ENCODE measurements at regions not wholly inside any gene's neighbourhood (a gene's known extent, or its start where the extent isn't known, plus 50 kb on each side); places are given as distances from the start of the nearest gene placed in this dataset.

GRCh38 chr3:67215690-67216089, 217.6 kb downstream of the KBTBD8 start (continued):
- TF ChIP-seq ZNF644 (tag; IDR thresholded peaks at IDR 0.05; ENCODE audit: low read depth), result no peak

- Histone ChIP-seq H3K9me3 (replicated peaks; ENCODE audit: control insufficient read depth, insufficient read depth, low read depth, low read length) (no peaks in the 10 kb centered on the region), H4K20me1 (replicated peaks; ENCODE audit: control insufficient read depth, insufficient read depth, low read length) (no peaks in the 10 kb centered on the region), H3K4me1 (replicated peaks in 1 of 2; ENCODE audit: control insufficient read depth in 2 of 2, insufficient read depth in 2 of 2, low read length in 2 of 2) (no peaks in the 10 kb centered on the region), H3K9ac (ENCODE audit: insufficient read depth in 1 of 2, low read depth in 2 of 2, low read length in 2 of 2) (no peak overlapping the region), H3K27me3 (ENCODE audit: control insufficient read depth in 2 of 2, insufficient read depth in 2 of 2, low read length in 2 of 2) (no peaks in the 10 kb centered on the region), H3K27ac (ENCODE audit: extremely low read depth, low read depth, low read length) (no peak overlapping the region), H3K9me1 (ENCODE audit: control insufficient read depth, insufficient read depth, low read length) (no peaks in the 10 kb centered on the region), H3K4me2 (ENCODE audit: insufficient read depth, low read length) (no peak overlapping the region), H3K4me3 (no peak overlapping the region), H2AFZ (ENCODE audit: low read depth, low read length) (no peak overlapping the region), H3K36me3 (ENCODE audit: control insufficient read depth, insufficient read depth, low read length) (no peaks in the 10 kb centered on the region), H3K79me2 (ENCODE audit: control insufficient read depth, insufficient read depth, low read length) (no peaks in the 10 kb centered on the region)
- no peak for FAIRE-seq
- BruUV-seq (replicated peaks), result no TSS peak
- ChIA-PET CTCF (ENCODE audit: low intra/inter-chr PET ratio) (no interaction called here), POLR2A (no interaction called here)
- 0% methylated on average over 1 of the region's 1 CpG for WGBS (ENCODE audit: insufficient coverage, low coverage, missing lambda C conversion rate)
- intact Hi-C loops (cut with micrococcal nuclease) (no loop called here), in situ Hi-C loops (cut with MboI) (no loop called here)
- no peak for ATAC-seq
- DNase-seq (ENCODE audit: extremely low read depth in 1 of 4, low spot score in 3 of 4), result no peak
- TF ChIP-seq NFRKB (IDR thresholded peaks at IDR 0.05; ENCODE audit: low read depth), result no peak
- no peak for TF ChIP-seq SMARCB1 (IDR thresholded peaks at IDR 0.05; ENCODE audit: insufficient read length, low read depth)
- TF ChIP-seq MYC (IDR thresholded peaks at IDR 0.05; ENCODE audit: low read depth, low read length), result no peak
- no peak for TF ChIP-seq MYC (CRISPR knock-in tag; IDR thresholded peaks at IDR 0.05; ENCODE audit: borderline replicate concordance, low read depth)
- TF ChIP-seq TFE3 (CRISPR knock-in tag; IDR thresholded peaks at IDR 0.05), result no peak
- no peak for TF ChIP-seq GATAD2B (IDR thresholded peaks at IDR 0.05; ENCODE audit: borderline replicate concordance)
- TF ChIP-seq, protein P1, sequence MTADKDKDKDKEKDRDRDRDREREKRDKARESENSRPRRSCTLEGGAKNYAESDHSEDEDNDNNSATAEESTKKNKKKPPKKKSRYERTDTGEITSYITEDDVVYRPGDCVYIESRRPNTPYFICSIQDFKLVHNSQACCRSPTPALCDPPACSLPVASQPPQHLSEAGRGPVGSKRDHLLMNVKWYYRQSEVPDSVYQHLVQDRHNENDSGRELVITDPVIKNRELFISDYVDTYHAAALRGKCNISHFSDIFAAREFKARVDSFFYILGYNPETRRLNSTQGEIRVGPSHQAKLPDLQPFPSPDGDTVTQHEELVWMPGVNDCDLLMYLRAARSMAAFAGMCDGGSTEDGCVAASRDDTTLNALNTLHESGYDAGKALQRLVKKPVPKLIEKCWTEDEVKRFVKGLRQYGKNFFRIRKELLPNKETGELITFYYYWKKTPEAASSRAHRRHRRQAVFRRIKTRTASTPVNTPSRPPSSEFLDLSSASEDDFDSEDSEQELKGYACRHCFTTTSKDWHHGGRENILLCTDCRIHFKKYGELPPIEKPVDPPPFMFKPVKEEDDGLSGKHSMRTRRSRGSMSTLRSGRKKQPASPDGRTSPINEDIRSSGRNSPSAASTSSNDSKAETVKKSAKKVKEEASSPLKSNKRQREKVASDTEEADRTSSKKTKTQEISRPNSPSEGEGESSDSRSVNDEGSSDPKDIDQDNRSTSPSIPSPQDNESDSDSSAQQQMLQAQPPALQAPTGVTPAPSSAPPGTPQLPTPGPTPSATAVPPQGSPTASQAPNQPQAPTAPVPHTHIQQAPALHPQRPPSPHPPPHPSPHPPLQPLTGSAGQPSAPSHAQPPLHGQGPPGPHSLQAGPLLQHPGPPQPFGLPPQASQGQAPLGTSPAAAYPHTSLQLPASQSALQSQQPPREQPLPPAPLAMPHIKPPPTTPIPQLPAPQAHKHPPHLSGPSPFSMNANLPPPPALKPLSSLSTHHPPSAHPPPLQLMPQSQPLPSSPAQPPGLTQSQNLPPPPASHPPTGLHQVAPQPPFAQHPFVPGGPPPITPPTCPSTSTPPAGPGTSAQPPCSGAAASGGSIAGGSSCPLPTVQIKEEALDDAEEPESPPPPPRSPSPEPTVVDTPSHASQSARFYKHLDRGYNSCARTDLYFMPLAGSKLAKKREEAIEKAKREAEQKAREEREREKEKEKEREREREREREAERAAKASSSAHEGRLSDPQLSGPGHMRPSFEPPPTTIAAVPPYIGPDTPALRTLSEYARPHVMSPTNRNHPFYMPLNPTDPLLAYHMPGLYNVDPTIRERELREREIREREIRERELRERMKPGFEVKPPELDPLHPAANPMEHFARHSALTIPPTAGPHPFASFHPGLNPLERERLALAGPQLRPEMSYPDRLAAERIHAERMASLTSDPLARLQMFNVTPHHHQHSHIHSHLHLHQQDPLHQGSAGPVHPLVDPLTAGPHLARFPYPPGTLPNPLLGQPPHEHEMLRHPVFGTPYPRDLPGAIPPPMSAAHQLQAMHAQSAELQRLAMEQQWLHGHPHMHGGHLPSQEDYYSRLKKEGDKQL (CRISPR knock-in tag; IDR thresholded peaks at IDR 0.05; ENCODE audit: borderline replicate concordance), result no peak
- no peak for TF ChIP-seq SRSF1 (IDR thresholded peaks at IDR 0.05; ENCODE audit: low read depth, low read length)
- TF ChIP-seq, protein P2, sequence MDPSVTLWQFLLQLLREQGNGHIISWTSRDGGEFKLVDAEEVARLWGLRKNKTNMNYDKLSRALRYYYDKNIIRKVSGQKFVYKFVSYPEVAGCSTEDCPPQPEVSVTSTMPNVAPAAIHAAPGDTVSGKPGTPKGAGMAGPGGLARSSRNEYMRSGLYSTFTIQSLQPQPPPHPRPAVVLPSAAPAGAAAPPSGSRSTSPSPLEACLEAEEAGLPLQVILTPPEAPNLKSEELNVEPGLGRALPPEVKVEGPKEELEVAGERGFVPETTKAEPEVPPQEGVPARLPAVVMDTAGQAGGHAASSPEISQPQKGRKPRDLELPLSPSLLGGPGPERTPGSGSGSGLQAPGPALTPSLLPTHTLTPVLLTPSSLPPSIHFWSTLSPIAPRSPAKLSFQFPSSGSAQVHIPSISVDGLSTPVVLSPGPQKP (CRISPR knock-in tag; IDR thresholded peaks at IDR 0.05), result no peak
- no peak for TF ChIP-seq PHB (CRISPR knock-in tag; IDR thresholded peaks at IDR 0.05)
- TF ChIP-seq BRF1 (IDR thresholded peaks at IDR 0.05; ENCODE audit: borderline replicate concordance, extremely low read depth, insufficient read length), result no peak
- TF ChIP-seq NFATC3 (IDR thresholded peaks at IDR 0.05), result no peak
- TF ChIP-seq WHSC1 (IDR thresholded peaks at IDR 0.05; ENCODE audit: low read length), result no peak
- TF ChIP-seq NR2F6 (CRISPR knock-in tag; IDR thresholded peaks at IDR 0.05), result no peak
Observed at GRCh38 chr3:67227030-67227429, 228.9 kb downstream of the KBTBD8 start.
